Erythroblast (primary cell): ENCODE measurements at regions not wholly inside any gene's neighbourhood (a gene's known extent, or its start where the extent isn't known, plus 50 kb on each side); places are given as distances from the start of the nearest gene placed in this dataset.

ENCODE experiments used
- GATA1 ChIP-seq: IDR thresholded peaks from 2 replicates; pipeline ENCODE4 v1.6.1; 2011; ENCODE audit warnings: low read depth, mild to moderate bottlenecking, control low read depth, low read length, moderate library complexity
- POLR2A ChIP-seq: IDR thresholded peaks from 2 replicates; pipeline ENCODE4 v1.6.1; 2011; ENCODE audit warnings: mild to moderate bottlenecking, low read length

DNA sequence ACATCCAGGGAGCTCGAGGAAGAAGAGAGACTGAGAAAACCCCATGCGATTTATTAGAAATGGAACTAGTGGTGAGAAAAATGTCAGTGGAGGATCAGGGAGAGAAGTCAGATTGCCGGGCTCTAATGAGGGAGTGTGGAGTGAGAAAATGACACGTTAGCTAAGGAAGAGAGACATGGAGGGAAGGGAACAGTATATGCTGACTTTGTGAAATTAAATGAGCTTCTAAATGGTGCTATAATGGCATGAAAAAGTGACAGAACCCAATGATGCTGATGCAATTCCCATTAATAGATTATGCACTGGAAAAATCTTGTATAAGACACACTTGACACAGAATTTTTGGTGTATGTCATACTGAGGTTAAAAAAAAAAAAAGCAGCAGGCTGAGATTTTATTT is 112.6 kb downstream of the HSPH1 start:
- TF ChIP-seq POLR2A (no peak), GATA1 (no peak)
